ENCODE measurements at regions not wholly inside any gene's neighbourhood (a gene's known extent, or its start where the extent isn't known, plus 50 kb on each side); places are given as distances from the start of the nearest gene placed in this dataset.
A peak's percentile ranks its signal among the peaks of the same experiment; 100 is the strongest.

- ATAC-seq = no peak
These were observed 237.8 kb upstream of the LRIG3 start for GRCh38 chr12:59158066-59158465.

DNA sequence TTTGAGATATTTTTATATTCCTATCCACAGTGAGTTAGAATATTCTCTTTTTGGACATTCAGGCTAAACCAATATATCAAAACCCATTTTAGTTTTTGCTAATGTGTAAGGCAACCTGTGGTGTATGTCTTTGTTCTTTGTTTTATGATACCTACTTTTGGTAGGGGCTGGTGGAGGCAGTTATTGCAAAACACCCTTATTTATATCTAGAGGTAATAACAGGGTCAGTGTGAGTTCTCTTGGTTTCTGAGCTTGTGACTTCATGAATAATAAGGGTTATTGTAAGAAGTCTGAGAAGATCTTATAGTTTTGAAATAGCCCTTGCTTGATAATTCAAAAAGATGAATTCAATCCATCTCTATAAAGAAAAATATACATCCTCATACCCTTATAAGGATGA lies 235.1 kb upstream of the LRIG3 start:
- no peak overlapping the region for H3K4me3 ChIP-seq
- TF ChIP-seq, protein P1, sequence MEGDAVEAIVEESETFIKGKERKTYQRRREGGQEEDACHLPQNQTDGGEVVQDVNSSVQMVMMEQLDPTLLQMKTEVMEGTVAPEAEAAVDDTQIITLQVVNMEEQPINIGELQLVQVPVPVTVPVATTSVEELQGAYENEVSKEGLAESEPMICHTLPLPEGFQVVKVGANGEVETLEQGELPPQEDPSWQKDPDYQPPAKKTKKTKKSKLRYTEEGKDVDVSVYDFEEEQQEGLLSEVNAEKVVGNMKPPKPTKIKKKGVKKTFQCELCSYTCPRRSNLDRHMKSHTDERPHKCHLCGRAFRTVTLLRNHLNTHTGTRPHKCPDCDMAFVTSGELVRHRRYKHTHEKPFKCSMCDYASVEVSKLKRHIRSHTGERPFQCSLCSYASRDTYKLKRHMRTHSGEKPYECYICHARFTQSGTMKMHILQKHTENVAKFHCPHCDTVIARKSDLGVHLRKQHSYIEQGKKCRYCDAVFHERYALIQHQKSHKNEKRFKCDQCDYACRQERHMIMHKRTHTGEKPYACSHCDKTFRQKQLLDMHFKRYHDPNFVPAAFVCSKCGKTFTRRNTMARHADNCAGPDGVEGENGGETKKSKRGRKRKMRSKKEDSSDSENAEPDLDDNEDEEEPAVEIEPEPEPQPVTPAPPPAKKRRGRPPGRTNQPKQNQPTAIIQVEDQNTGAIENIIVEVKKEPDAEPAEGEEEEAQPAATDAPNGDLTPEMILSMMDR (IDR thresholded peaks at IDR 0.05) = no peak
- no peak overlapping the region for H3K27ac ChIP-seq
- DNase-seq = no peak
- intact Hi-C loops (cut with DNase I) = no loop called here
- no peaks in the 10 kb centered on the region for H3K36me3 ChIP-seq
- H3K4me1 ChIP-seq = no peaks in the 10 kb centered on the region
- no peak for ATAC-seq
- no peaks in the 10 kb centered on the region for H3K27me3 ChIP-seq
- H3K9me3 ChIP-seq = no peaks in the 10 kb centered on the region

More at GRCh38 chr12:59158066-59158465, 237.8 kb upstream of the LRIG3 start:
- Histone ChIP-seq H3K4me1 (no peaks in the 10 kb centered on the region), H3K4me3 (no peak overlapping the region), H3K27ac (no peak overlapping the region), H3K36me3 (no peaks in the 10 kb centered on the region), H3K9me3 (no peaks in the 10 kb centered on the region), H3K27me3 (no peaks in the 10 kb centered on the region)
- TF ChIP-seq, protein P1 (IDR thresholded peaks at IDR 0.05) = no peak
- intact Hi-C loops (cut with DNase I) = no loop called here
- no peak for DNase-seq

DNA sequence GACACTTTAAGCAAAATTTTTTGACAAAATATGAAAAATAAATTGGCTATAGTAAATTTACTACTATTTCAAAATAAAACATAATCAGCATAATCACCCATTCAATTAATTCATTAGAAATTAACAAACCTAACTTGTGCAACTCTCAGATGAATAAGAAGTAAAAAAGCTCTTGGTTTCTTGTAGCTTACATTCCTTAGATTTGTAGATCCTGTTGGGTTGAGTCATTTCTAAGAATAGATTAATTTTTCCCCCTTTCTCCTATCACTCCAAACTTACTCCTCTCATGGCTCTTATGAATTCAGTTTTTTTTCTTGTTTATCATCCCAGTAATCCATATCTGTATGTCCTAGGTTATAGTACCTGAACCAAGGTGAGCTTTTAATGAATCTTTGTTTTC lies 230.9 kb upstream of the LRIG3 start:
- H3K4me1 ChIP-seq = no peaks in the 10 kb centered on the region
- intact Hi-C loops (cut with DNase I) = no loop called here
- TF ChIP-seq, protein P1 (IDR thresholded peaks at IDR 0.05) = no peak
- H3K9me3 ChIP-seq = no peaks in the 10 kb centered on the region
- H3K27ac ChIP-seq = no peak overlapping the region
- no peak overlapping the region for H3K4me3 ChIP-seq
- ATAC-seq (no peak), DNase-seq (no peak)
- H3K27me3 ChIP-seq = no peaks in the 10 kb centered on the region
- no peaks in the 10 kb centered on the region for H3K36me3 ChIP-seq

DNA sequence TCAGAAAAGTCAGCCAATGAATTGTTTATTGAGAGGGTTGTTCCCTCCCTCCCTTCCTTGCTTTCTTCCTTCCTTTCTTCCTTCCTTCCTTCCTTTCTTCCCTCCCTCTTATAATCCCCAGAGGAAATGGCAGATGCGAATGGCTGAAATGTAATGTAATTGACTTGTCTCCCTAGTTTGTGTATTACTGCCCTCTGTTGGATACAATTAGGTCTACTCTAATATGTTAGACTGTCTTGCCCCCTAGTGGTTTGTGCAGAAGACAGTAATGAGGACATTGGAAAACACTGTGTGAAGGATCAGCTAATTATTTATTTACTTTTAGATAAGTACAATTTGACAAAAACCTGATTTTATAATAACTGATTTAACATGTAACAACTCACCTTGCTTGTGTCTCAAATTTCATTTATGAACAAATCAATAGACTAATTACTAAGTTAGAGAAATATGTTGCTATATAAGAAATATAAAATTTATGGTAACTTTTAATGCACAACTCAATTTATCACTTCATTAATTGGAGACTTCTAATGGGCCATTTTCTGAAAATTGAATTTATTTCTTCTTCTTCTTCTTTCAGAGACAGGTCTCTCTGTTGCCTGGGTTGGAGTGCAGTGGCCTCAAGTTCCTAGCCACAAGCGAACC lies 229.8 kb upstream of the LRIG3 start:
- peak; percentile 98 for ATAC-seq
- intact Hi-C loops (cut with DNase I) = no loop called here
- Histone ChIP-seq H3K27me3 (no peaks in the 10 kb centered on the region), H3K9me3 (no peaks in the 10 kb centered on the region), H3K4me1 (no peaks in the 10 kb centered on the region), H3K4me3 (no peak overlapping the region), H3K36me3 (no peaks in the 10 kb centered on the region), H3K27ac (no peak overlapping the region)
- no peak for DNase-seq
- TF ChIP-seq, protein P1 (IDR thresholded peaks at IDR 0.05) = peak; percentile 90

- TF ChIP-seq, protein P1 (IDR thresholded peaks at IDR 0.05) = no peak
- H3K4me3 ChIP-seq = no peak overlapping the region
- no peak for DNase-seq
- no peaks in the 10 kb centered on the region for H3K36me3 ChIP-seq
- no peaks in the 10 kb centered on the region for H3K27me3 ChIP-seq
- intact Hi-C loops (cut with DNase I) = no loop called here
- no peak for ATAC-seq
- H3K27ac ChIP-seq = no peak overlapping the region
- H3K9me3 ChIP-seq = no peaks in the 10 kb centered on the region
- H3K4me1 ChIP-seq = no peaks in the 10 kb centered on the region
These were observed 227.5 kb upstream of the LRIG3 start for GRCh38 chr12:59147791-59148190.

All from upper lobe of right lung (tissue), 1 donor.